ENCODE measurements at regions not wholly inside any gene's neighbourhood (a gene's known extent, or its start where the extent isn't known, plus 50 kb on each side); places are given as distances from the start of the nearest gene placed in this dataset.

DNA sequence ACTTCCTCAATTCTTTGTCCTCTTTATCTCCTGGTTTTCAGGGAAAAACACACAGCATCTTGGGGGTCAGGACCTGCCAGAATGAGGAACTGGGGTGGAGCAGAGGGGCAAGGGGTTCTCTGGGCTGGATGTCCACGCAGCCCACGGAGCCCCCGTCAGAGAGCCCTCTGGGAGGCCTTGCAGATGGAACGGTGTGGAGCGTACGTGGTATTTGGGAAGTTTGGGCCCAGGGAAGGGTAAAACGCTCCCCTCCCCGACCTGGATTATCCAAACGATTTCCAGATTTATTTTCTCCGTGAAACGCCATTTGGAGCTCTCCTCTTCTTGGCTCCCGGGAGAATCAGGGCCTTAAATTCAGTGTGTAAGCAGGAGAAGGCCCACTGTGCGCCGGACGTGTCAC, 51.7 kb upstream of the ZNF536 start:
- no peak overlapping the region for H3K27ac ChIP-seq
- no peaks in the 10 kb centered on the region for H3K9me3 ChIP-seq
- intact Hi-C loops (cut with DNase I) = no loop called here
- DNase-seq = no peak
- WGBS, 2 donors = 79 to 86% methylated on average over 15 of the region's 15 CpGs
- no peaks in the 10 kb centered on the region for H3K27me3 ChIP-seq
- no peaks in the 10 kb centered on the region for H3K36me3 ChIP-seq
- H3K4me1 ChIP-seq = peaks cover 0 to 3% of the 10 kb centered on the region in 2 donors
- no peak overlapping the region for H3K4me3 ChIP-seq (replicated peaks in 1 of 3)
- no peak for TF ChIP-seq POLR2A (IDR thresholded peaks at IDR 0.05)
- TF ChIP-seq, protein P1, sequence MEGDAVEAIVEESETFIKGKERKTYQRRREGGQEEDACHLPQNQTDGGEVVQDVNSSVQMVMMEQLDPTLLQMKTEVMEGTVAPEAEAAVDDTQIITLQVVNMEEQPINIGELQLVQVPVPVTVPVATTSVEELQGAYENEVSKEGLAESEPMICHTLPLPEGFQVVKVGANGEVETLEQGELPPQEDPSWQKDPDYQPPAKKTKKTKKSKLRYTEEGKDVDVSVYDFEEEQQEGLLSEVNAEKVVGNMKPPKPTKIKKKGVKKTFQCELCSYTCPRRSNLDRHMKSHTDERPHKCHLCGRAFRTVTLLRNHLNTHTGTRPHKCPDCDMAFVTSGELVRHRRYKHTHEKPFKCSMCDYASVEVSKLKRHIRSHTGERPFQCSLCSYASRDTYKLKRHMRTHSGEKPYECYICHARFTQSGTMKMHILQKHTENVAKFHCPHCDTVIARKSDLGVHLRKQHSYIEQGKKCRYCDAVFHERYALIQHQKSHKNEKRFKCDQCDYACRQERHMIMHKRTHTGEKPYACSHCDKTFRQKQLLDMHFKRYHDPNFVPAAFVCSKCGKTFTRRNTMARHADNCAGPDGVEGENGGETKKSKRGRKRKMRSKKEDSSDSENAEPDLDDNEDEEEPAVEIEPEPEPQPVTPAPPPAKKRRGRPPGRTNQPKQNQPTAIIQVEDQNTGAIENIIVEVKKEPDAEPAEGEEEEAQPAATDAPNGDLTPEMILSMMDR (IDR thresholded peaks at IDR 0.05) = no peak

GRCh38 chr19:30320916-30321315, 51.3 kb upstream of the ZNF536 start:
- Histone ChIP-seq H3K27me3 (no peaks in the 10 kb centered on the region), H3K4me1 (peaks cover 3 to 8% of the 10 kb centered on the region in 2 donors), H3K27ac (no peak overlapping the region), H3K4me3 (replicated peaks in 1 of 3) (no peak overlapping the region), H3K36me3 (no peaks in the 10 kb centered on the region), H3K9me3 (no peaks in the 10 kb centered on the region)
- intact Hi-C loops (cut with DNase I) = no loop called here
- no peak for DNase-seq
- TF ChIP-seq, protein P1 (IDR thresholded peaks at IDR 0.05) = no peak
- TF ChIP-seq POLR2A (IDR thresholded peaks at IDR 0.05) = no peak
- 84 to 91% methylated on average over 11 of the region's 11 CpGs for WGBS, 2 donors

All from thyroid gland (tissue), 4 donors.